ENCODE measurements at regions not wholly inside any gene's neighbourhood (a gene's known extent, or its start where the extent isn't known, plus 50 kb on each side); places are given as distances from the start of the nearest gene placed in this dataset.
"Not testable (repeated sequence)": the region's sequence is repeated elsewhere in the genome, so short reads cannot be mapped to it uniquely, and the experiment has no call there.

- ATAC-seq (no peak), DNase-seq (no peak)
- Histone ChIP-seq H3K9ac (ENCODE audit: low read length) (no peak overlapping the region), H3K4me1 (ENCODE audit: insufficient read depth, low read length) (no peaks in the 10 kb centered on the region), H3F3A (ENCODE audit: low read length, unreplicated experiment) (no peaks in the 10 kb centered on the region), H3K27me3 (ENCODE audit: low read length) (peaks cover 19% of the 10 kb centered on the region), H3K9me2 (replicated peaks; ENCODE audit: low read length) (no peaks in the 10 kb centered on the region), H3K9me3 (ENCODE audit: low read length) (no peaks in the 10 kb centered on the region), H3K4me2 (ENCODE audit: low read length) (no peak overlapping the region), H3K4me3 (ENCODE audit: low read length) (no peak overlapping the region), H4K20me1 (ENCODE audit: low read length) (no peaks in the 10 kb centered on the region), H2AFZ (ENCODE audit: low read length) (no peak overlapping the region), H3K27ac (ENCODE audit: low read length) (no peak overlapping the region), H3K79me2 (ENCODE audit: low read length) (no peaks in the 10 kb centered on the region), H3K36me3 (ENCODE audit: low read depth, low read length) (no peaks in the 10 kb centered on the region)
- CTCF ChIA-PET = no interaction called here
- BruUV-seq (replicated peaks) = no TSS peak
- POLR2A ChIA-PET (ENCODE audit: unreplicated experiment) = no interaction called here
- intact Hi-C loops (cut with micrococcal nuclease) = no loop called here
- TF ChIP-seq CTCF (conservative IDR thresholded peaks at IDR 0.05; ENCODE audit: low read depth, low read length) = no peak
- no peak for TF ChIP-seq EZH2 (IDR thresholded peaks at IDR 0.05; ENCODE audit: low read length, unreplicated experiment)
- TF ChIP-seq EZH2phosphoT487 (IDR thresholded peaks at IDR 0.05; ENCODE audit: borderline replicate concordance, low read length) = no peak
These were observed 644.4 kb downstream of the TBC1D22A start for GRCh38 chr22:47406896-47407295.

- H3K27me3 ChIP-seq (ENCODE audit: low read length) = peaks cover 19% of the 10 kb centered on the region
- no peak overlapping the region for H2AFZ ChIP-seq (ENCODE audit: low read length)
- H3K4me3 ChIP-seq (ENCODE audit: low read length) = no peak overlapping the region
- H4K20me1 ChIP-seq (ENCODE audit: low read length) = no peaks in the 10 kb centered on the region
- intact Hi-C loops (cut with micrococcal nuclease) = no loop called here
- H3K9me2 ChIP-seq (replicated peaks; ENCODE audit: low read length) = no peaks in the 10 kb centered on the region
- DNase-seq (no peak), ATAC-seq (no peak)
- ChIA-PET POLR2A (ENCODE audit: unreplicated experiment) (no interaction called here), CTCF (no interaction called here)
- BruUV-seq (replicated peaks) = no TSS peak
- no peaks in the 10 kb centered on the region for H3K9me3 ChIP-seq (ENCODE audit: low read length)
- no peak overlapping the region for H3K4me2 ChIP-seq (ENCODE audit: low read length)
- no peak overlapping the region for H3K27ac ChIP-seq (ENCODE audit: low read length)
- no peaks in the 10 kb centered on the region for H3F3A ChIP-seq (ENCODE audit: low read length, unreplicated experiment)
- H3K9ac ChIP-seq (ENCODE audit: low read length) = no peak overlapping the region
- H3K79me2 ChIP-seq (ENCODE audit: low read length) = no peaks in the 10 kb centered on the region
- TF ChIP-seq EZH2phosphoT487 (IDR thresholded peaks at IDR 0.05; ENCODE audit: borderline replicate concordance, low read length) (no peak), CTCF (conservative IDR thresholded peaks at IDR 0.05; ENCODE audit: low read depth, low read length) (no peak), EZH2 (IDR thresholded peaks at IDR 0.05; ENCODE audit: low read length, unreplicated experiment) (no peak)
- no peaks in the 10 kb centered on the region for H3K4me1 ChIP-seq (ENCODE audit: insufficient read depth, low read length)
- H3K36me3 ChIP-seq (ENCODE audit: low read depth, low read length) = no peaks in the 10 kb centered on the region
These were observed 643.9 kb downstream of the TBC1D22A start for GRCh38 chr22:47406180-47406834.

- H3K27me3 ChIP-seq (ENCODE audit: low read length) = peaks cover 11% of the 10 kb centered on the region
These were observed 642.8 kb downstream of the TBC1D22A start for GRCh38 chr22:47405222-47405621.

More at GRCh38 chr22:47405222-47405621, 642.8 kb downstream of the TBC1D22A start:
- ATAC-seq; H3K27ac ChIP-seq (ENCODE audit: low read length); DNase-seq; H3K9me2 ChIP-seq (replicated peaks; ENCODE audit: low read length); CTCF ChIA-PET; H3K9ac ChIP-seq (ENCODE audit: low read length); H3K4me1 ChIP-seq (ENCODE audit: insufficient read depth, low read length); H3K4me3 ChIP-seq (ENCODE audit: low read length); H3K4me2 ChIP-seq (ENCODE audit: low read length); POLR2A ChIA-PET (ENCODE audit: unreplicated experiment); H3K9me3 ChIP-seq (ENCODE audit: low read length); H3F3A ChIP-seq (ENCODE audit: low read length, unreplicated experiment); BruUV-seq (replicated peaks); H3K79me2 ChIP-seq (ENCODE audit: low read length); H3K36me3 ChIP-seq (ENCODE audit: low read depth, low read length); H2AFZ ChIP-seq (ENCODE audit: low read length); intact Hi-C loops (cut with micrococcal nuclease); H4K20me1 ChIP-seq (ENCODE audit: low read length): not testable (repeated sequence)

Data from PC-3 (cell line).